ENCODE measurements at regions not wholly inside any gene's neighbourhood (a gene's known extent, or its start where the extent isn't known, plus 50 kb on each side); places are given as distances from the start of the nearest gene placed in this dataset.

DNA sequence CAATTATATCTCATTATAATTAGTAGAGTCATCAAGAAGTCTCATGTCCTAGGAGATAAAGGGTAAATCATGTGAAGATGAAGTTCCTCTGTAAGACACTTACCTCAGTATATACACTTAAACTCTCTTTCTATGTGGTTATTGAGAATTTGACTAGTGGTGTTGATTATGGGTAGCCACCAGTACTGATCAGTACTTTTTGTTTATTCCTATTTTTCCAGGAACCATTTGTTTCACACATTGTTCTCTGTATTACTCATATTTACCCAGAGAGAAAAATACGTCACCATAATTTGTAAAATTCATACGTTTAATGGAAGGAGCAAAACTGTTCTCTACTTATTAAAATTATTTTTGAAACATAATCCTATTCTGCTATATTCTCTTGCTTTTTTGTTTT lies 55.8 kb upstream of the PRDM8 start:
- TF ChIP-seq, protein P1, sequence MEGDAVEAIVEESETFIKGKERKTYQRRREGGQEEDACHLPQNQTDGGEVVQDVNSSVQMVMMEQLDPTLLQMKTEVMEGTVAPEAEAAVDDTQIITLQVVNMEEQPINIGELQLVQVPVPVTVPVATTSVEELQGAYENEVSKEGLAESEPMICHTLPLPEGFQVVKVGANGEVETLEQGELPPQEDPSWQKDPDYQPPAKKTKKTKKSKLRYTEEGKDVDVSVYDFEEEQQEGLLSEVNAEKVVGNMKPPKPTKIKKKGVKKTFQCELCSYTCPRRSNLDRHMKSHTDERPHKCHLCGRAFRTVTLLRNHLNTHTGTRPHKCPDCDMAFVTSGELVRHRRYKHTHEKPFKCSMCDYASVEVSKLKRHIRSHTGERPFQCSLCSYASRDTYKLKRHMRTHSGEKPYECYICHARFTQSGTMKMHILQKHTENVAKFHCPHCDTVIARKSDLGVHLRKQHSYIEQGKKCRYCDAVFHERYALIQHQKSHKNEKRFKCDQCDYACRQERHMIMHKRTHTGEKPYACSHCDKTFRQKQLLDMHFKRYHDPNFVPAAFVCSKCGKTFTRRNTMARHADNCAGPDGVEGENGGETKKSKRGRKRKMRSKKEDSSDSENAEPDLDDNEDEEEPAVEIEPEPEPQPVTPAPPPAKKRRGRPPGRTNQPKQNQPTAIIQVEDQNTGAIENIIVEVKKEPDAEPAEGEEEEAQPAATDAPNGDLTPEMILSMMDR (IDR thresholded peaks at IDR 0.05 in 8 of 11, conservative IDR thresholded peaks at IDR 0.05 in 3 of 11) = no peak
- TF ChIP-seq POLR2A (IDR thresholded peaks at IDR 0.05) = no peak
